ENCODE measurements at regions not wholly inside any gene's neighbourhood (a gene's known extent, or its start where the extent isn't known, plus 50 kb on each side); places are given as distances from the start of the nearest gene placed in this dataset.
A peak's percentile ranks its signal among the peaks of the same experiment; 100 is the strongest.

DNA sequence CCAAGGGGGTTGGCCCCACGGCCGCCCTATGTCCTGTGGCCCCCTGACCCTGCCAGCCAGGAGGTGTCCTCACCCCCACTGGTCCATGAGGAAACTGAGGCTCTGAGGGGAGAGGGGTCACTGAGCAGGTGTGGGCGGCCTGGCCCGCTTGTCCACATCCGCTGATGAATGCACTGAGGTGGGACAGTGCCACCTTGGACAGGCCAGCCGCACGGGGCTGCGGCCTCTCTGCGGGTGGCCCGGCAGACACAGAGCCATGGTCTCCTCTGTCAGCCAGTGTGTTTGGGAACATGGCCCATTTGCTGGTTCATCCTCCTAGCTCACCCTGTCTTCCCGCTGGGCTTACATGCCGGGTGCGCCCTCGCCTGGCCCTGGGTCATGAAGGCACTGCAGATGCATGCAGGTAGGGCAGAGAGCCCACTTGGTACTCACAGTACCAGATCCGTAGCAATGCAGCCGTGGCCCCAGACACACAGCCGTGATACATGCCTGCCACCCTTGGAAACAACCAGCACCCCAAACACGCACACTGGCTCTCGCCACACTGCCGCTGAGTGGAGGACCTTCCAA, 93.9 kb downstream of the ENGASE start:
- TF ChIP-seq, protein P1, sequence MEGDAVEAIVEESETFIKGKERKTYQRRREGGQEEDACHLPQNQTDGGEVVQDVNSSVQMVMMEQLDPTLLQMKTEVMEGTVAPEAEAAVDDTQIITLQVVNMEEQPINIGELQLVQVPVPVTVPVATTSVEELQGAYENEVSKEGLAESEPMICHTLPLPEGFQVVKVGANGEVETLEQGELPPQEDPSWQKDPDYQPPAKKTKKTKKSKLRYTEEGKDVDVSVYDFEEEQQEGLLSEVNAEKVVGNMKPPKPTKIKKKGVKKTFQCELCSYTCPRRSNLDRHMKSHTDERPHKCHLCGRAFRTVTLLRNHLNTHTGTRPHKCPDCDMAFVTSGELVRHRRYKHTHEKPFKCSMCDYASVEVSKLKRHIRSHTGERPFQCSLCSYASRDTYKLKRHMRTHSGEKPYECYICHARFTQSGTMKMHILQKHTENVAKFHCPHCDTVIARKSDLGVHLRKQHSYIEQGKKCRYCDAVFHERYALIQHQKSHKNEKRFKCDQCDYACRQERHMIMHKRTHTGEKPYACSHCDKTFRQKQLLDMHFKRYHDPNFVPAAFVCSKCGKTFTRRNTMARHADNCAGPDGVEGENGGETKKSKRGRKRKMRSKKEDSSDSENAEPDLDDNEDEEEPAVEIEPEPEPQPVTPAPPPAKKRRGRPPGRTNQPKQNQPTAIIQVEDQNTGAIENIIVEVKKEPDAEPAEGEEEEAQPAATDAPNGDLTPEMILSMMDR (IDR thresholded peaks at IDR 0.05; ENCODE audit: control insufficient read depth, extremely low read depth, insufficient read depth), result peak; percentile 68
- H3K4me3 ChIP-seq (ENCODE audit: low read depth, low read length), result no peak overlapping the region
- DNase-seq (ENCODE audit: low read depth), result peak; percentile 25

DNA sequence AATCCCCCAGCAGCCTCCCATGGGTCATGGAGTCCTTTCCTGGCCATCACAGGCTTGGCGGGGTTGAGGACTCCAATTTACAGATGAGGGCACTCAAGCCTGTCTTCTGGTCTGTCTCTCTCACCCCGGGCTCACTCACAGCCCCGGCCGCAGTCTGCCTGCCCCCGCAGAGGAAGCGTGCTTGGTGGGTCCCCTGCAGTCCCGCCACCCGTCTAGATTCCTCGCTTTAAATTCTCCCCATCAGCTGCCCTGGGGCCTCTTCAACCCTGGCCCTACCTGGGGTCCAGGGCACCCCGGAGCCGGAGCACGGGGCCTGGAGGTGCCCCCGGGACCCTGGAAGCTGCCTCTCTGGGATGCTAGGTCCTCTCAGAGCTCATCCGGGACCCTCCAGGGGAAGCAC, 92.9 kb downstream of the ENGASE start:
- TF ChIP-seq, protein P1 (IDR thresholded peaks at IDR 0.05; ENCODE audit: control insufficient read depth, extremely low read depth, insufficient read depth), result no peak
- DNase-seq (ENCODE audit: low read depth), result no peak
- no peak overlapping the region for H3K4me3 ChIP-seq (ENCODE audit: low read depth, low read length)

DNA sequence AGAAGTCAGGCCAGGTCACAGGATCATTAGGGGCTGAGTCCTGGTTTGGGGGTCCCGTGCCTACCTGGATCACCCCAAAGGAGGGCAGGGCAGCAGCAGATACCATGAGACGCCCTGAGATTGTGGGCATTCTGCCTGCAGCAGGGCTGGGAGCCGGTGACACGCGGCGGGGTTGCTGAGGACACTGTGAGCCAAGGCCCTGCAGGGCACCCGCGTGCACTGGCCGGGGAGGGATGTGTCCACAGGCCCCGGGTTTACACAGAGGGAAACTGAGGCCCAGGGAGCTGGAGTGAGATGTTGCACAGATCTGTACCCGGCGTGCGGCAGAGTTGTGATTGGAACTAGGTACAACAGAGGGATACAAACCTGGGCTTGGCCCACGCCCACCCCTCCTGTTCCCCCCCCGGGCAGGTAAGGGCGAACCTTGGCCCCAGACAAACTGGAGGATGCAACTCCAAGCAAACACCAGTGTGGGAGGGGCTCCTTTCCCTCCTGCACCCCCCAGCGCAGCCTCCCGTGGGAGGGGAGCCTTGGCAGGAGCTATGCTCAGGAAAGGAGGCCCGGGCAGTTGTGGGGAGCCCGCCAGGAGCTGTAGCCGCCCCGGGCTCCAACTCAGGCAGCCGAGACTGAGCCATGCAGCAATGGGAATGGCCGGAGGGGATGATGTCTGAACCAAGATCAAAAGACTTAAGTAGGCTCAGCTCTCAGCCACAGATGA, 91.3 kb downstream of the ENGASE start:
- TF ChIP-seq, protein P1 (IDR thresholded peaks at IDR 0.05; ENCODE audit: control insufficient read depth, extremely low read depth, insufficient read depth), result no peak
- DNase-seq (ENCODE audit: low read depth), result no peak
- no peak overlapping the region for H3K4me3 ChIP-seq (ENCODE audit: low read depth, low read length)

DNA sequence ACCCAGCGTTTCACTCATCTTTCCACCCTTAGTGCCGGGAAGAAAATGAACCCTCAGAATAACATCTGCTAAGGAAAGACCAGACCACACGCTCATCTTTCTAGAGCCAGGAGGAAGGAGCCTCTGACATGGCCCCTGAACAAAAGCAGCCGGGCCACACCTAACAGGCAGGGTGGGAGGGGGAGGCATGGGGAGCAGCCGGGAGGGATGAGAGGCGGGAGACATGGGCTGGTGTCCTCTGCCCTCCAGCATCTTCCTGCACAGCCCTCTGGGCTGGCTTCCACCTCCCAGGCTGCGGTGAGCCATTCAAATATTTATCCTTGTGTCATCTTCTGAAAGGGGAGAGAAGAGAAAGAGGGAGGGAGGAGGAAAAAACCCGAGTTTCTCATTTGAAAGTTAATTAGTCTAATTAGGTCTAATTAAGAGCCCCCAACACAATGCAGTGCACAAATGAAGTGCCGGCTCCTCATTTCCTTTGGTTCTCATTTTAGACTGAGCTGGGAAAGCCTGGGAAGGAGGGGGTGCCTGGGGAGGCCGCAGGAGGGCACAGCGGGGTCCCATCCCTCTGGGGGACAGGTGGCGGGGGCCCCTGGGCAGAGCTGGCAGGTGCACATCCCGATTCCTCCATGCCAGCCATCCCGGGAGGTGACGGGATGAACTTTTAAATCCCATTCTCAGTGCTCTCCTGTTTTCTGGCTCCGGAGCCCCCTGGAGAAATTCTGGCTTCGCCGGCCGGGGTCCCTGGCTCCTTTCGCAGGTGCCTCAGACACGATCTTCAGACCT, 90.5 kb downstream of the ENGASE start:
- TF ChIP-seq, protein P1 (IDR thresholded peaks at IDR 0.05; ENCODE audit: control insufficient read depth, extremely low read depth, insufficient read depth), result no peak
- H3K4me3 ChIP-seq (ENCODE audit: low read depth, low read length), result no peak overlapping the region
- DNase-seq (ENCODE audit: low read depth), result no peak

DNA sequence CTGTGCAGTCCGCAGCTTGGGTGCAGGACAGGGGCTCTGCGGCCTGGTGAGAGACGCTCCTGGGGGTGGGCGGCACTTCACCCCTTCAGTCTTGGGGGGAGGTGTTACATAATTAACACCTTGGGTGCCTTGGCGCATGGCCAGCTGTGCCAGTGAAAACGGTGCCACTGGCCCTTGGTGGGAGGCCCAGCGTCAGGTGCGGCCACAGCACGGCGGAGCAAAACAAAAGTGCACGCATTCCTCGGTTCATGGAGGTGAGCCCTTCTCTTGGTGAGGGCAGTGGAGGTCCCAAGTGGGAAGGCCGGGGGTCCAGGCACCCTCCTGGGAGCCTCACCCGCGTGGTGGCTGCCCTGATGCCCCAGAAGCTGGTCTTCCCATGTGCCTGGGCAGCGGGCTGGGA, 89.8 kb downstream of the ENGASE start:
- TF ChIP-seq, protein P1 (IDR thresholded peaks at IDR 0.05; ENCODE audit: control insufficient read depth, extremely low read depth, insufficient read depth), result no peak
- no peak for DNase-seq (ENCODE audit: low read depth)
- no peak overlapping the region for H3K4me3 ChIP-seq (ENCODE audit: low read depth, low read length)

DNA sequence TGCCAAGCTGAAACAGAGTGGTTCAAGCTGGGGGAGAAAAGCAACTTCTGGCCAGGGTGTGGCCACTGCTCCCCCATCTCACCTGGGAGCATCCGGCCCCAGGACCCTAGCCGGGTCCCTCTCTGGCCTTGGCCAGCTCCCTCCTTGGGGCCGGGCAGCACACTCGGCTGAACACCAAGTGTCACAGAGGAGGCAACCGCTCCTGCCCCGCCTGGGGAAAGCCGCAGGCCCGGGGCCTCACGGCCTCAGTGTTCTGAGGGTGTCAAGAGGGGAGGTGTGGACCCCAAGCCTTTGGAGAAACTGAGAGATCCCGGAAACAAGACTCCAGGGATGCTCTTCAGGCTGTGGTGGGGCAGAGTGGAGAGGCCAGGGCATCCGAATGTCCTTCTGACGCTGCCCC, 88.4 kb downstream of the ENGASE start:
- no peak for DNase-seq (ENCODE audit: low read depth)
- no peak overlapping the region for H3K4me3 ChIP-seq (ENCODE audit: low read depth, low read length)
- TF ChIP-seq, protein P1 (IDR thresholded peaks at IDR 0.05; ENCODE audit: control insufficient read depth, extremely low read depth, insufficient read depth), result no peak

Data from LNCaP clone FGC (cell line).